HAP-1 (cell line): ENCODE measurements at regions not wholly inside any gene's neighbourhood (a gene's known extent, or its start where the extent isn't known, plus 50 kb on each side); places are given as distances from the start of the nearest gene placed in this dataset.

Experiments used
- DNase-seq, 2 experiments: peaks; one replicate each; pipeline ENCODE4 v3.0.0-alpha.2; 2016 to 2020; ENCODE audit warnings: low spot score in 2 of 2
- H3K27me3 ChIP-seq: fragments of 250-450 bp; sonication (Bioruptor Pico); 2 replicates; pipeline ENCODE4 v1.5.1; 2020; ENCODE audit warnings: low read depth, mild to moderate bottlenecking, moderate library complexity
- H3K36me3 ChIP-seq: fragments of 250-450 bp; sonication (Bioruptor Pico); replicated peaks from 2 replicates; pipeline ENCODE4 v1.5.1; 2020; ENCODE audit warnings: mild to moderate bottlenecking
- H3K4me1 ChIP-seq: fragments of 250-450 bp; sonication (Bioruptor Pico); 2 replicates; pipeline ENCODE4 v1.5.1; 2020; ENCODE audit warnings: mild to moderate bottlenecking
- H3K4me3 ChIP-seq: fragments of 250-450 bp; sonication (Bioruptor Pico); 2 replicates; pipeline ENCODE4 v1.5.1; 2020; ENCODE audit warnings: mild to moderate bottlenecking, moderate library complexity
- H3K9me3 ChIP-seq: fragments of 250-450 bp; sonication (Bioruptor Pico); 2 replicates; pipeline ENCODE4 v1.5.1; 2020; ENCODE audit warnings: mild to moderate bottlenecking, moderate library complexity
- in situ Hi-C: fragments of 300-500 bp; cut with MboI; formaldehyde crosslinking; loops from 3 replicates; pipeline ENCODE4 v1.14.3; 2020; ENCODE audit warnings: low sequenced_read_pairs, inconsistent platforms, mixed read lengths

DNA sequence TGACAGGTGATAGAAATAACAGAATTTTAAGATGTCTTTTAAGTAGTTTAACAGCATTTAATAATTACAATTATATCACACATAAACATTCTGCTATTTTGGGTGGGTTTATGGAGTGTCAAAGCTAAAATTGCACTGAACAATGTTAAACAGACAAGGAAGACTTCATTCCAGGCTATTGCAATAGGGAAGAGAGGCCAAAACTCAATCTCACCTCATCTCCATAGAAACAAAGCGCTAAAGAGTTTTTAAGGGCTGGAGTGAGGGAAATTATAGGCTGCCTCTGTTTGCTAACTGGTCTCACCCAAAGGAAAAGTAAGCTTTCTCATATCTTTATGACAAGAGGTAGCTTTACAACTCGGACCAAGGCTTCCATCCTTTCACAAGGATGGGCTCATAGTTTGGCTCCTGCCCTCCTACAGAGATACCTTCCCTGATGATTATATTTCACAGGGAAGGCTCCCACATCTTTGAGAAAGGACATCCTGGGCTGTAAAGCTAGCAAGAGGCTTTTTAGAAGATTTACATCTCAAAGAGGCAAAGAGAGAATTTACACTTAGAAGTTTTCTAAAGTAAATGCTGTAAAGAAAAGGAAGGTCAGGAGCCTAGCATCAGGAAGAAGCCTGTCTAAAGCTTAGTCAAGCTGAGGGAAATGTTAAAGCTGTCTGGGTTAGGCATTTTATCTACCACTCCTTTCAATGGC lies 350.2 kb upstream of the IMPG1 start:
- DNase-seq, result no peak
- no peaks in the 10 kb centered on the region for H3K36me3 ChIP-seq
- no peaks in the 10 kb centered on the region for H3K27me3 ChIP-seq
- 0 out of 2 replicates have a peak, but pooled peaks cover 3% of the 10 kb centered on the region for H3K4me1 ChIP-seq
- no peak overlapping the region for H3K4me3 ChIP-seq
- H3K9me3 ChIP-seq, result no peaks in the 10 kb centered on the region
- in situ Hi-C loops, result no loop called here

DNA sequence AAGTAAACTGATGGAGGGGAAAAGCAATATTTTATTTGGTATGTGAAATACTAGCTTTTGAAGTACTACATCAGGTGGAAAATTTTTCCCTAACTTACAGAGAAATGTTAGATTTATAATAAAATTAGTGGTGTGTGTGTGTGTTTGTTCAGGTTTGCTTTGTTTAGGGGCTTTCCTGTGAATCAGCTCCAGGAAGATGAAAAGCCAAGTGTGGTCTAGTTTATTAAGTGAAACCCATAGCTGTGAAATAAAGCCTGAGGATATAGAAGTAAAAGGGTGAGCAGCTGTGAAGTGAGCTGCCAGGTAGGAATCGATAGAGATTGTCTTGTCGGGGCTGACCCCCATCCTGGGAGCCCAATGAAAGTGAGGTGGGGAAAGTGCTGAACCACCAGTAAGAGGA lies 347.6 kb upstream of the IMPG1 start:
- no peaks in the 10 kb centered on the region for H3K27me3 ChIP-seq
- no peak for DNase-seq
- no peaks in the 10 kb centered on the region for H3K9me3 ChIP-seq
- H3K36me3 ChIP-seq, result no peaks in the 10 kb centered on the region
- in situ Hi-C loops, result no loop called here
- no peak overlapping the region for H3K4me3 ChIP-seq
- H3K4me1 ChIP-seq, result 0 out of 2 replicates have a peak, but pooled peaks cover 3% of the 10 kb centered on the region

- Histone ChIP-seq H3K27me3 (no peaks in the 10 kb centered on the region), H3K9me3 (no peaks in the 10 kb centered on the region), H3K4me3 (no peak overlapping the region), H3K4me1 (no peaks in the 10 kb centered on the region), H3K36me3 (no peaks in the 10 kb centered on the region)
- no peak for DNase-seq
- in situ Hi-C loops, result no loop called here
Measured at GRCh38 chr6:76418560-76419223, 346.2 kb upstream of the IMPG1 start.

GRCh38 chr6:76416821-76417605 lies 344.6 kb upstream of the IMPG1 start:
- in situ Hi-C loops, result no loop called here
- no peaks in the 10 kb centered on the region for H3K4me1 ChIP-seq
- no peak overlapping the region for H3K4me3 ChIP-seq
- no peaks in the 10 kb centered on the region for H3K9me3 ChIP-seq
- peak; percentile 8 to 17 for DNase-seq
- no peaks in the 10 kb centered on the region for H3K27me3 ChIP-seq
- H3K36me3 ChIP-seq, result no peaks in the 10 kb centered on the region

GRCh38 chr6:76403064-76403463 lies 330.6 kb upstream of the IMPG1 start:
- Histone ChIP-seq H3K36me3 (no peaks in the 10 kb centered on the region), H3K9me3 (no peaks in the 10 kb centered on the region), H3K27me3 (no peaks in the 10 kb centered on the region), H3K4me3 (no peak overlapping the region), H3K4me1 (no peaks in the 10 kb centered on the region)
- no peak for DNase-seq
- in situ Hi-C loops, result no loop called here

DNA sequence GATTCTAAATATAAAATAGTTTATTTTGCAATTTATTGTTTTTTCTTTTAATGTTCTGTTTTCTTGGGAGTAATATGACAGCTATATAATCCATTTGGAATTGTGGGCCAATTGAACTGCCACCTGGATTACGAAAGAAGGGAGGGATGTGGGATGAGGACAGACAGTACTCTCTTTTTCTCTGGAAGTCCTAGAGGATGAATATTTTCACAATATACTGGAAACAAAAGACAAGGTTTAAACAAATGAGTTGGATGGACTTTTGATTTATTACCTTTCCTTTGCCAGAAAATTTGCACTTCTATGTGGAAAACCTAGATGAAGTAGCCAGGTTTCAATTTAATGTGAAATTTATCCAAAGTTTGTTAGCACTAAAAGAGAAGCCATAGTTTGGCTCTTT lies 325.5 kb upstream of the IMPG1 start:
- in situ Hi-C loops, result no loop called here
- Histone ChIP-seq H3K4me1 (no peaks in the 10 kb centered on the region), H3K9me3 (no peaks in the 10 kb centered on the region), H3K36me3 (no peaks in the 10 kb centered on the region), H3K4me3 (no peak overlapping the region), H3K27me3 (no peaks in the 10 kb centered on the region)
- DNase-seq, result no peak

DNA sequence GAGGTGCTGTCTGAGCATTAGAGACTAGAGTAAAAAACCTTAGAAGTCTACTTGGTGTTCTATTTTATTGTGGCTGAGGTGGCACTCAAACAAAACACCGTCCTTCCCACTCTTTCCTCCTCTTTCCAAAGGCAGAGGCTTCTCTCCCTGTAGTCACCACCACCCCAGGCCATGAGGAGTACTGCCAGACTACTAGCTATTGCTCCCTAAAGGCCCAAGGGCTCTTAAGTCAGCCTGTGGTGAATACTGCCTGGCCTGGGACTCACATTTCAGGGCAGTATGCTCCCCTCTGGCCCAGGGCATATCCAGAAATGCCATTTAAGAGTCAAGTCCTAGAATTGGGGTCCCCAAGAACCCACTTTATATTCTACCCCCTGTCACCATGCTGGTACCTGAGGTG lies 309.7 kb upstream of the IMPG1 start:
- no peaks in the 10 kb centered on the region for H3K27me3 ChIP-seq
- H3K9me3 ChIP-seq, result no peaks in the 10 kb centered on the region
- in situ Hi-C loops, result no loop called here
- H3K36me3 ChIP-seq, result no peaks in the 10 kb centered on the region
- no peak overlapping the region for H3K4me3 ChIP-seq
- no peak for DNase-seq
- no peaks in the 10 kb centered on the region for H3K4me1 ChIP-seq

DNA sequence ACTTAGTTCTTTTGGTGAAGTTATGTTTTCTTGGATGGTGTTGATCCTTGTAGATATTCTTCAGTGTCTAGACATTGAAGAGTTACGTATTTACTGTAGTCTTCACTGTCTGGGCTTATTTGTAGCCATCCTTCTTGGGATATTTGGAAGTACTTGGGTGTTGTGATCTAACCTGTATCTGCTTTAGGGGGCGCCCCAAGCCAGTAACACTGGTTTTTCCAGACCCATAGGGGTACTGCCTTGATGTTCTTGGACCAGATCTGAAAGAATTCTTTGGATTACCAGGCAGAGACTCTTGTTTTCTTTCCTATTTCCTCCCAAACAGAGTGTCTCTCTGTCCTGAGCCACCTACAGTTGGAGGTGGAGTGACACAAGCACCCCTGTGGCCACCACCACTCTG lies 309.1 kb upstream of the IMPG1 start:
- no peak overlapping the region for H3K4me3 ChIP-seq
- no peaks in the 10 kb centered on the region for H3K4me1 ChIP-seq
- DNase-seq, result no peak
- no peaks in the 10 kb centered on the region for H3K9me3 ChIP-seq
- no peaks in the 10 kb centered on the region for H3K27me3 ChIP-seq
- in situ Hi-C loops, result no loop called here
- H3K36me3 ChIP-seq, result no peaks in the 10 kb centered on the region

DNA sequence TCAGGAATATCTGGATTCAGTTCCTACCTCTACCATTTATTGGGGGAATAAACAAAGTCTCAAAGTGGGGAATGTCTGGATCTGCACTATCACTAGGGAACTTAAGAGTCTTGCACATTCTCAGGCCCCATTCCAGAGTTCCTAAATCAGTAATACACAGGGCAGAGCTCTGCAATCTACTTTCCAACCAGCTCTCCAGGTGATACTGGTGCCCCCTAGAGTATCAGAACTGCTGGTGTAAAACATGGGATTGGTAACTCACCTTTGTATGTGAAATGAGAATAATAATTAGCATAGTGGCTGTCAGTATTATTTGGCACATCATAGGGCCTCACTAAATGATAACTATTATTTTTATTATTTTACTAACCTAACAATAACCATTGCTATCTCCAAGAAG lies 278.8 kb upstream of the IMPG1 start:
- DNase-seq, result peak; percentile 18 to 30
- no peaks in the 10 kb centered on the region for H3K27me3 ChIP-seq
- H3K4me3 ChIP-seq, result no peak overlapping the region
- no peaks in the 10 kb centered on the region for H3K4me1 ChIP-seq
- no peaks in the 10 kb centered on the region for H3K9me3 ChIP-seq
- H3K36me3 ChIP-seq, result no peaks in the 10 kb centered on the region
- in situ Hi-C loops, result no loop called here

GRCh38 chr6:76347539-76347938 lies 275.1 kb upstream of the IMPG1 start:
- in situ Hi-C loops, result no loop called here
- Histone ChIP-seq H3K9me3 (no peaks in the 10 kb centered on the region), H3K27me3 (no peaks in the 10 kb centered on the region), H3K4me1 (no peaks in the 10 kb centered on the region), H3K36me3 (no peaks in the 10 kb centered on the region), H3K4me3 (no peak overlapping the region)
- no peak for DNase-seq

DNA sequence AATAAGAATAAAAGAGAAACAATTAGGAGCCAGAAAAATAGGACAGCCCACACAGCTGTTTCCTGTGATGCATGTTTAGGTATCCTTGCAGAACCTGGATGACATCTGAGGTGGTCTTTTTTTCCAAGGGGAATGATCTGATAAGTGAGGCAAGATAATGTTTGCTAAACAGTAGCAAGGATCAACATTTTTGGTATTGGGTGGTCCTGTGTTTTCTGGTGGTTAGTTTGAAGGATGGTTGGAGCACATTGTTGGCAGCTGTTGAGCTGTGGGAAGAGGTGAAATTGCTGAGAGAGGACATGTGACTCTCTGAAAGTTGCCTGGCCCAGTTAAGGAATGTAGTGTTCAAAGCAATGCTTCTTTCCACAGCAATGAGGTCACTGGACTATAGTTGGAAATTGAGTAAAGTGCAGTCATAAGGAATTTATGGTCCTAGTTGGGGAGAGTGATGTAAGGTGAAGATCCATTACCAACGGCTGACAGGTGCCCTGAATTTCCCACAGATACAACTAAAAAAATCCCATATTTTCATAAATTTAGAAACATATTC lies 270.2 kb upstream of the IMPG1 start:
- H3K4me1 ChIP-seq, result no peaks in the 10 kb centered on the region
- in situ Hi-C loops, result no loop called here
- DNase-seq, result no peak
- no peaks in the 10 kb centered on the region for H3K9me3 ChIP-seq
- H3K4me3 ChIP-seq, result no peak overlapping the region
- no peaks in the 10 kb centered on the region for H3K36me3 ChIP-seq
- no peaks in the 10 kb centered on the region for H3K27me3 ChIP-seq

DNA sequence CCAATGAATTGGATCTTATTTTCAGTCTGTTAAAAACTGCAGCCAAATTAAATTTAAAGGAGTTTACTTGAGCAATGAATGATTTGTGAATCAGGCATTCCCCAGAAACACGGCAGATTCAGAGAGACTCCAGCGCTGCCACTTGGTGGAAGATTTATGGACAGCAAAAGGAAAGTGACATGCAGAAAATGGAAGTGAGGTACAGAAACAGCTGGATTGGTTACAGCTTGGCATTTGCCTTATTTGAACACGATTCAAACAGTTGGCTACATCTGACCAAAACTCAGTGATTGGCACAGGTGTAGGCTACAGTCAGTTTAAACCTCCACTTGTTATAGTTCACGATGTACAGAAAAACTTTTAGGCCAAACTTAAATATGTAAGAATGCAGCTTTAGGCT lies 257.6 kb upstream of the IMPG1 start:
- no peaks in the 10 kb centered on the region; the same call in 1 of the 2 replicates for H3K4me1 ChIP-seq
- no peaks in the 10 kb centered on the region for H3K9me3 ChIP-seq
- no peak for DNase-seq
- no peak overlapping the region for H3K4me3 ChIP-seq
- H3K36me3 ChIP-seq, result no peaks in the 10 kb centered on the region
- no peaks in the 10 kb centered on the region for H3K27me3 ChIP-seq
- in situ Hi-C loops, result no loop called here

DNA sequence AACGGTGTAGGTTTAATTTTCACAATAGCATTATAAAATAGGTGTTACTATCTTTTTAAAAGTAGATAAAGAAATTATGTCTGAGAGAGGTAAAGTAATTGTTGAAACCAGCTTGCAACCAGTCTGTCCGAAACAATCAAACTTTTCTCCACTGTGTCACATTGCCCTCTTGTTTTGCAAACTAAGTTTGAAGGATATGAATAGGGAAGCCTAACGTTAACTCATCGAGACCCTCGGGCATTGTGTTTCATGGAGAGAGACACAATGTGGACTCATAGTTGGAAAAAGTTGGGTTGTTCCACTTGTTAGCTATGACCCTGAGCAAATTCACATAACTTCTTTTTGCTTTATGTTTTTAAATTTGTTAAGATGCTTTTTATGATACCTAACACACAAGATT lies 254.4 kb upstream of the IMPG1 start:
- DNase-seq, result peak; percentile 26 to 63
- in situ Hi-C loops, result no loop called here
- no peak overlapping the region for H3K4me3 ChIP-seq
- H3K27me3 ChIP-seq, result no peaks in the 10 kb centered on the region
- no peaks in the 10 kb centered on the region; the same call in 1 of the 2 replicates for H3K4me1 ChIP-seq
- no peaks in the 10 kb centered on the region for H3K36me3 ChIP-seq
- H3K9me3 ChIP-seq, result no peaks in the 10 kb centered on the region
